GM13976 (cell line): ENCODE measurements at regions not wholly inside any gene's neighbourhood (a gene's known extent, or its start where the extent isn't known, plus 50 kb on each side); places are given as distances from the start of the nearest gene placed in this dataset.

Experiments
- DNase-seq: peaks from one replicate; pipeline ENCODE4 v3.0.0; 2012; ENCODE audit warnings: low spot score
- CTCF ChIP-seq: IDR thresholded peaks from 2 replicates; pipeline ENCODE4 v1.5.1; 2012; ENCODE audit warnings: borderline replicate concordance, mild to moderate bottlenecking; ENCODE audit not compliant: insufficient read depth; ENCODE audit errors: extremely low read depth, missing control alignments, control extremely low read depth
- in situ Hi-C: fragments of 300-500 bp; cut with MboI; formaldehyde crosslinking; loops from one replicate; pipeline ENCODE4 v1.12.0; 2022; ENCODE audit warnings: low sequenced_read_pairs, mixed read lengths, inconsistent platforms; ENCODE audit not compliant: unreplicated experiment

DNA sequence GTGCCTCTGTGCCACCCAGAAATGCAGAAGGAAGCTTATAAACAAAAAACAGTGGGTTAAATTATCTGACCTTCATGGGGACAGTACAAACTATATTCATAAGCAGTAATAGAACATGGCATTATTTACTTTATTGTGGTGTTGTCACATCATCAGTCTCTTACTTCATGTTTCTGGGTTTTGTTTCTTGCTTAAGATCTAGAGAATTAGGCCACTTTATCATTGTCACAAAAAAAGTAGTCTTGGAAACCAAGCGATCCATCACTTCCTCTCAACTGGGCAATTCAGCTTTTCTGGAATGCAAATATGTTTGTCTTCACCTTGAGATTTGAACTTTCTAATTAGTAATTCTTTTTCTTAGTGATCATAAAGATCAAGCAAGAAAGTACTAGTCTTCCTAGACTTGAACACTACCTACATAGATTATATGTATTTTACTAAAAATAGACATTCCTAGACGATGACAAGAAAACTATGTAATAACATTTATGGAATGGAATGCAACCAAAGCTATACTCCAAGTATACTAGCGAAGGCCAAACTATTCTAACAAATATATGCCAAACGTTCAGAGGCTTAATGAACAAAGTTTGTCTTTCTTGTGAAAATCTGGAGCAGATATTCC, 363.4 kb downstream of the DAD1 start:
- no peak for DNase-seq
- in situ Hi-C loops: no loop called here
- TF ChIP-seq CTCF: no peak

- no peak for DNase-seq
- in situ Hi-C loops: no loop called here
- peak; percentile 34 for TF ChIP-seq CTCF
Observed at GRCh38 chr14:22221508-22221907, 367.5 kb downstream of the DAD1 start.

GRCh38 chr14:22220427-22220826, 368.6 kb downstream of the DAD1 start:
- no peak for DNase-seq
- in situ Hi-C loops: no loop called here
- no peak for TF ChIP-seq CTCF

GRCh38 chr14:22218728-22219127, 370.3 kb downstream of the DAD1 start:
- DNase-seq: no peak
- in situ Hi-C loops: no loop called here
- TF ChIP-seq CTCF: no peak

- in situ Hi-C loops: no loop called here
- TF ChIP-seq CTCF: no peak
- no peak for DNase-seq
Observed at GRCh38 chr14:22213120-22213519, 375.9 kb downstream of the DAD1 start.

DNA sequence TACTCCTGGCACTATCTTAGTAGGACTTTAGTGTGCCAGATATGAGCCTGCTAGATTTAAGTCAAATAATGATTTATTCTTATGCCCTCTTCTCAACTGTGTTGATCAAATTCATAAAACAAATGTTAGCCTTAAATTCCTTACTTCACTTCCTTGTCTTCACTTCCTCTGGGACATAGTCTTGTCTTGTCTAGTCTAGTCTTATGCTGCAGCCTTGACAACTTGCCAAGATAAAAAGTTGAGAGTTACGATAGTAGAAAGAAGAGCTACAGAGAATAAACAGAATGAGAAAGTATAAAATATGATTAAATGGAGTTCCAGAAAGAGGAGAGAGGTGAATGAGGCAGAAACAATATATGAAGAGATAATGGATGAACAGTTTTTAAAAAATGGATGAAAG, 378.1 kb downstream of the DAD1 start:
- DNase-seq: no peak
- TF ChIP-seq CTCF: no peak
- in situ Hi-C loops: no loop called here
